GM18858 (cell line): ENCODE measurements at regions not wholly inside any gene's neighbourhood (a gene's known extent, or its start where the extent isn't known, plus 50 kb on each side); places are given as distances from the start of the nearest gene placed in this dataset.
"Not testable (repeated sequence)": the region's sequence is repeated elsewhere in the genome, so short reads cannot be mapped to it uniquely, and the experiment has no call there.

ENCODE experiments used
- ATAC-seq: cut with Tn5 transposase; IDR thresholded peaks from one replicate; pipeline ENCODE4 v1.9.1; 2021; ENCODE audit not compliant: unreplicated experiment

GRCh38 chr17:5943982-5944381, 126.2 kb upstream of the WSCD1 start:
- no peak for ATAC-seq

GRCh38 chr17:5947701-5948180, 122.4 kb upstream of the WSCD1 start:
- ATAC-seq, result no peak

GRCh38 chr17:5948811-5949210, 121.4 kb upstream of the WSCD1 start:
- ATAC-seq, result no peak

- ATAC-seq, result no peak
Measured at GRCh38 chr17:5950878-5951277, 119.3 kb upstream of the WSCD1 start.

- no peak for ATAC-seq
Measured at GRCh38 chr17:5951912-5952311, 118.3 kb upstream of the WSCD1 start.

GRCh38 chr17:5952518-5952917, 117.7 kb upstream of the WSCD1 start:
- no peak for ATAC-seq

GRCh38 chr17:5955764-5956163, 114.4 kb upstream of the WSCD1 start:
- ATAC-seq, result no peak

GRCh38 chr17:5958850-5959249, 111.3 kb upstream of the WSCD1 start:
- ATAC-seq, result no peak

GRCh38 chr17:5962371-5962770, 107.8 kb upstream of the WSCD1 start:
- ATAC-seq, result no peak

GRCh38 chr17:5971969-5972368, 98.2 kb upstream of the WSCD1 start:
- no peak for ATAC-seq

GRCh38 chr17:5973410-5973809, 96.8 kb upstream of the WSCD1 start:
- ATAC-seq, result no peak

- no peak for ATAC-seq
Measured at GRCh38 chr17:5975661-5976060, 94.5 kb upstream of the WSCD1 start.

- ATAC-seq, result no peak
Measured at GRCh38 chr17:5976251-5976650, 93.9 kb upstream of the WSCD1 start.

GRCh38 chr17:5978496-5978895, 91.7 kb upstream of the WSCD1 start:
- no peak for ATAC-seq

GRCh38 chr17:5980941-5981340, 89.2 kb upstream of the WSCD1 start:
- ATAC-seq, result no peak

GRCh38 chr17:5986644-5987043, 83.5 kb upstream of the WSCD1 start:
- no peak for ATAC-seq

- ATAC-seq, result no peak
Measured at GRCh38 chr17:6000426-6000825, 69.8 kb upstream of the WSCD1 start.

- ATAC-seq, result not testable (repeated sequence)
Measured at GRCh38 chr17:6003221-6003620, 67.0 kb upstream of the WSCD1 start.

GRCh38 chr17:6005939-6006338, 64.2 kb upstream of the WSCD1 start:
- no peak for ATAC-seq

GRCh38 chr17:6011206-6011605, 59.0 kb upstream of the WSCD1 start:
- no peak for ATAC-seq

- ATAC-seq, result no peak
Measured at GRCh38 chr17:6018788-6019187, 51.4 kb upstream of the WSCD1 start.

GRCh38 chr17:6019959-6020358, 50.2 kb upstream of the WSCD1 start:
- no peak for ATAC-seq

GRCh38 chr17:6020376-6021010, 49.7 kb upstream of the WSCD1 start:
- no peak for ATAC-seq
